ENCODE measurements at regions not wholly inside any gene's neighbourhood (a gene's known extent, or its start where the extent isn't known, plus 50 kb on each side); places are given as distances from the start of the nearest gene placed in this dataset.

- no peak for TF ChIP-seq JUN (CRISPR knock-in tag; IDR thresholded peaks at IDR 0.05)
- TF ChIP-seq MAX (CRISPR knock-in tag; IDR thresholded peaks at IDR 0.05): no peak
- TF ChIP-seq EMX1 (CRISPR knock-in tag; IDR thresholded peaks at IDR 0.05): no peak
- TF ChIP-seq CTCF (IDR thresholded peaks at IDR 0.05): no peak
- no peak for TF ChIP-seq FOXJ3 (CRISPR knock-in tag; IDR thresholded peaks at IDR 0.05; ENCODE audit: borderline replicate concordance)
- TF ChIP-seq CREM (CRISPR knock-in tag; IDR thresholded peaks at IDR 0.05): no peak
- no peak for TF ChIP-seq SP1 (CRISPR knock-in tag; conservative IDR thresholded peaks at IDR 0.05)
- no peak for TF ChIP-seq NFE2L1 (CRISPR knock-in tag; IDR thresholded peaks at IDR 0.05)
- TF ChIP-seq ETV6 (CRISPR knock-in tag; IDR thresholded peaks at IDR 0.05): no peak
- TF ChIP-seq USF2 (CRISPR knock-in tag; IDR thresholded peaks at IDR 0.05): no peak
- TF ChIP-seq MXD4 (CRISPR knock-in tag; IDR thresholded peaks at IDR 0.05; ENCODE audit: borderline replicate concordance): no peak
- no peak for TF ChIP-seq FOXP4 (CRISPR knock-in tag; IDR thresholded peaks at IDR 0.05)
These were observed 83.3 kb upstream of the PRMT8 start for GRCh38 chr12:3407723-3408122.

Data from WTC11 (cell line).